T-cell (primary cell): ENCODE measurements at regions not wholly inside any gene's neighbourhood (a gene's known extent, or its start where the extent isn't known, plus 50 kb on each side); places are given as distances from the start of the nearest gene placed in this dataset.

ENCODE experiments used
- ATAC-seq, 4 experiments: fragments of 200-7000 bp in 3 of 4; fragments of 150-1000 bp in 1 of 4; cut with Tn5 transposase; replicated peaks in 1 of 4; 1 replicate in 3 of 4; 2 replicates in 1 of 4; pipeline ENCODE4 v1.10.0; 2021; ENCODE audit warnings: moderate library complexity in 3 of 4, mild to moderate bottlenecking in 2 of 4, moderate number of reproducible peaks in 1 of 4
- CTCF ChIA-PET, 2 donors: fragments of 300-600 bp; sonication (Branson Sonifier 250); formaldehyde crosslinking; loops; one replicate each; lab custom pipeline; 2022; ENCODE audit warnings: antibody characterized with exemption in 2 of 2; lab: Charles Lee
- POLR2A ChIA-PET, 2 donors: fragments of 300-600 bp; sonication (Branson Sonifier 250); formaldehyde crosslinking; loops; one replicate each; lab custom pipeline; 2022; ENCODE audit warnings: antibody characterized with exemption in 2 of 2; lab: Charles Lee
- DNase-seq, 35 experiments: peaks; one replicate each; pipeline versions ENCODE4 v3.0.0 to v3.0.0-alpha.2; 2013 to 2023
- H3K27ac ChIP-seq: one replicate; pipeline ENCODE4 v1.5.1; 2013; ENCODE audit warnings: low read length
- H3K27me3 ChIP-seq, 2 experiments: replicated peaks in 1 of 2; 1 replicate in 1 of 2; 2 replicates in 1 of 2; pipeline versions ENCODE4 v1.6.1 to v1.7.0; 2013; ENCODE audit warnings: low read length in 1 of 2, mixed read lengths in 1 of 2; ENCODE audit not compliant: control insufficient read depth in 2 of 2, insufficient read depth in 2 of 2; ENCODE audit errors: extremely low read depth in 1 of 2
- H3K36me3 ChIP-seq, 2 donors: 1 replicate in 1 of 2; 2 replicates in 1 of 2; pipeline versions ENCODE4 v1.6.1 to v1.7.0; 2013; ENCODE audit warnings: low read length in 1 of 2; ENCODE audit not compliant: control insufficient read depth in 2 of 2, insufficient read depth in 1 of 2; ENCODE audit errors: extremely low read depth in 1 of 2
- H3K4me1 ChIP-seq, 2 experiments: 1 replicate in 1 of 2; 2 replicates in 1 of 2; pipeline versions ENCODE4 v1.6.1 to v1.7.0; 2013; ENCODE audit warnings: low read length in 2 of 2, mixed read lengths in 1 of 2; ENCODE audit not compliant: insufficient read depth in 2 of 2, control insufficient read depth in 1 of 2; ENCODE audit errors: extremely low read depth in 1 of 2
- H3K4me3 ChIP-seq, 2 donors: 1 replicate in 1 of 2; 2 replicates in 1 of 2; pipeline versions ENCODE4 v1.5.1 to v1.7.0; 2013; ENCODE audit warnings: mild to moderate bottlenecking in 2 of 2, low read length in 1 of 2, moderate library complexity in 1 of 2; ENCODE audit not compliant: control insufficient read depth in 1 of 2; ENCODE audit errors: extremely low read depth in 1 of 2
- H3K9me3 ChIP-seq: 2 replicates; pipeline ENCODE4 v1.7.0; 2013
- H3K27ac Mint-ChIP-seq, 2 donors: one replicate each; pipeline ENCODE4 v1.8.0; 2020 to 2021; ENCODE audit warnings: mild to moderate bottlenecking in 2 of 2, mixed read lengths in 2 of 2
- H3K27me3 Mint-ChIP-seq, 2 donors: one replicate each; pipeline ENCODE4 v1.8.0; 2021 to 2022; ENCODE audit warnings: mixed read lengths in 2 of 2
- H3K36me3 Mint-ChIP-seq: one replicate; pipeline ENCODE4 v1.8.0; 2021; ENCODE audit warnings: mixed read lengths
- H3K4me1 Mint-ChIP-seq, 3 donors: one replicate each; pipeline ENCODE4 v1.8.0; 2020 to 2022; ENCODE audit warnings: mixed read lengths in 3 of 3, mild to moderate bottlenecking in 1 of 3
- H3K4me3 Mint-ChIP-seq, 3 donors: one replicate each; pipeline ENCODE4 v1.8.0; 2020 to 2022; ENCODE audit warnings: mild to moderate bottlenecking in 3 of 3, mixed read lengths in 3 of 3, moderate library complexity in 3 of 3
- H3K9me3 Mint-ChIP-seq, 3 donors: one replicate each; pipeline ENCODE4 v1.8.0; 2020 to 2022; ENCODE audit warnings: mixed read lengths in 3 of 3
- WGBS: methylation state at CpG from one replicate; pipeline ENCODE4 v1.1.5; 2013; ENCODE audit warnings: missing lambda C conversion rate; ENCODE audit not compliant: insufficient coverage; 5-methylcytosine and 5-hydroxymethylcytosine counted together

GRCh38 chr14:30118992-30119640 is 191.5 kb upstream of the PRKD1 start:
- ChIA-PET POLR2A (no interaction called here), CTCF (no interaction called here)
- DNase-seq = no peak
- Mint-ChIP-seq H3K4me1 (no peaks in the 10 kb centered on the region), H3K27me3 (no peaks in the 10 kb centered on the region), H3K36me3 (no peaks in the 10 kb centered on the region), H3K9me3 (peaks cover 0 to 3% (median 0%) of the 10 kb centered on the region in 3 donors), H3K27ac (no peak overlapping the region), H3K4me3 (no peak overlapping the region)
- Histone ChIP-seq H3K27me3 (no peaks in the 10 kb centered on the region), H3K36me3 (no peaks in the 10 kb centered on the region), H3K9me3 (no peaks in the 10 kb centered on the region), H3K4me3 (no peak overlapping the region), H3K27ac (no peak overlapping the region), H3K4me1 (no peaks in the 10 kb centered on the region)
- WGBS = no CpG with 5 or more reads among the region's 2 CpGs
- ATAC-seq = no peak

GRCh38 chr14:30125322-30125979 is 197.8 kb upstream of the PRKD1 start:
- no CpG with 5 or more reads among the region's 2 CpGs for WGBS
- Histone ChIP-seq H3K27ac (no peak overlapping the region), H3K4me1 (no peaks in the 10 kb centered on the region), H3K36me3 (no peaks in the 10 kb centered on the region), H3K9me3 (no peaks in the 10 kb centered on the region), H3K27me3 (no peaks in the 10 kb centered on the region), H3K4me3 (no peak overlapping the region)
- H3K27ac Mint-ChIP-seq = no peak overlapping the region
- CTCF ChIA-PET = no interaction called here
- no peak overlapping the region for H3K4me3 Mint-ChIP-seq
- peaks cover 0 to 3% (median 0%) of the 10 kb centered on the region in 3 donors for H3K9me3 Mint-ChIP-seq
- no peaks in the 10 kb centered on the region for H3K36me3 Mint-ChIP-seq
- no peak for DNase-seq
- POLR2A ChIA-PET = no interaction called here
- no peaks in the 10 kb centered on the region for H3K27me3 Mint-ChIP-seq
- no peaks in the 10 kb centered on the region for H3K4me1 Mint-ChIP-seq
- ATAC-seq = no peak

GRCh38 chr14:30129807-30130206 is 202.2 kb upstream of the PRKD1 start:
- H3K4me3 ChIP-seq = no peak overlapping the region
- H3K9me3 ChIP-seq = no peaks in the 10 kb centered on the region
- no peak overlapping the region for H3K27ac Mint-ChIP-seq
- no peaks in the 10 kb centered on the region for H3K4me1 Mint-ChIP-seq
- H3K27me3 Mint-ChIP-seq = no peaks in the 10 kb centered on the region
- H3K36me3 Mint-ChIP-seq = no peaks in the 10 kb centered on the region
- POLR2A ChIA-PET = no interaction called here
- ATAC-seq (no peak), DNase-seq (no peak)
- H3K4me1 ChIP-seq = no peaks in the 10 kb centered on the region
- no peak overlapping the region for H3K27ac ChIP-seq
- H3K27me3 ChIP-seq = no peaks in the 10 kb centered on the region
- peaks cover 0 to 4% (median 0%) of the 10 kb centered on the region in 3 donors for H3K9me3 Mint-ChIP-seq
- 65% methylated on average over 3 of the region's 4 CpGs for WGBS
- CTCF ChIA-PET = no interaction called here
- H3K36me3 ChIP-seq = no peaks in the 10 kb centered on the region
- H3K4me3 Mint-ChIP-seq = no peak overlapping the region

GRCh38 chr14:30131581-30132097 is 204.0 kb upstream of the PRKD1 start:
- no peak overlapping the region for H3K27ac ChIP-seq
- ATAC-seq = no peak

GRCh38 chr14:30132196-30132595 is 204.5 kb upstream of the PRKD1 start:
- Histone ChIP-seq H3K36me3 (no peaks in the 10 kb centered on the region), H3K4me3 (no peak overlapping the region), H3K9me3 (no peaks in the 10 kb centered on the region), H3K27ac (no peak overlapping the region), H3K27me3 (no peaks in the 10 kb centered on the region), H3K4me1 (no peaks in the 10 kb centered on the region)
- no peak overlapping the region for H3K4me3 Mint-ChIP-seq
- no peak overlapping the region for H3K27ac Mint-ChIP-seq
- DNase-seq (no peak), ATAC-seq (no peak)
- H3K9me3 Mint-ChIP-seq = peaks cover 0 to 4% (median 0%) of the 10 kb centered on the region in 3 donors
- no peaks in the 10 kb centered on the region for H3K36me3 Mint-ChIP-seq
- no peaks in the 10 kb centered on the region for H3K4me1 Mint-ChIP-seq
- ChIA-PET CTCF (no interaction called here), POLR2A (no interaction called here)
- no peaks in the 10 kb centered on the region for H3K27me3 Mint-ChIP-seq
- 100% methylated on average over 1 of the region's 2 CpGs for WGBS

More at GRCh38 chr14:30131581-30132097, 204.0 kb upstream of the PRKD1 start:
- DNase-seq = no peak
- Mint-ChIP-seq H3K4me1 (no peaks in the 10 kb centered on the region), H3K9me3 (peaks cover 0 to 4% (median 0%) of the 10 kb centered on the region in 3 donors), H3K27ac (no peak overlapping the region), H3K36me3 (no peaks in the 10 kb centered on the region), H3K27me3 (no peaks in the 10 kb centered on the region), H3K4me3 (no peak overlapping the region)
- Histone ChIP-seq H3K36me3 (no peaks in the 10 kb centered on the region), H3K27me3 (no peaks in the 10 kb centered on the region), H3K4me3 (no peak overlapping the region), H3K4me1 (no peaks in the 10 kb centered on the region), H3K9me3 (no peaks in the 10 kb centered on the region)
- POLR2A ChIA-PET = no interaction called here
- WGBS = 81% methylated on average over 4 of the region's 5 CpGs
- CTCF ChIA-PET = no interaction called here

GRCh38 chr14:30134936-30135335 is 207.3 kb upstream of the PRKD1 start:
- ChIA-PET POLR2A (no interaction called here), CTCF (no interaction called here)
- Histone ChIP-seq H3K4me3 (no peak overlapping the region), H3K36me3 (no peaks in the 10 kb centered on the region), H3K27ac (no peak overlapping the region), H3K9me3 (no peaks in the 10 kb centered on the region), H3K4me1 (no peaks in the 10 kb centered on the region), H3K27me3 (no peaks in the 10 kb centered on the region)
- Mint-ChIP-seq H3K9me3 (peaks cover 0 to 4% (median 0%) of the 10 kb centered on the region in 3 donors), H3K4me3 (no peak overlapping the region), H3K27me3 (no peaks in the 10 kb centered on the region), H3K4me1 (no peaks in the 10 kb centered on the region), H3K36me3 (no peaks in the 10 kb centered on the region), H3K27ac (no peak overlapping the region)
- DNase-seq (no peak), ATAC-seq (no peak)
- no CpG with 5 or more reads among the region's 5 CpGs for WGBS
